ENCODE measurements at regions not wholly inside any gene's neighbourhood (a gene's known extent, or its start where the extent isn't known, plus 50 kb on each side); places are given as distances from the start of the nearest gene placed in this dataset.

DNA sequence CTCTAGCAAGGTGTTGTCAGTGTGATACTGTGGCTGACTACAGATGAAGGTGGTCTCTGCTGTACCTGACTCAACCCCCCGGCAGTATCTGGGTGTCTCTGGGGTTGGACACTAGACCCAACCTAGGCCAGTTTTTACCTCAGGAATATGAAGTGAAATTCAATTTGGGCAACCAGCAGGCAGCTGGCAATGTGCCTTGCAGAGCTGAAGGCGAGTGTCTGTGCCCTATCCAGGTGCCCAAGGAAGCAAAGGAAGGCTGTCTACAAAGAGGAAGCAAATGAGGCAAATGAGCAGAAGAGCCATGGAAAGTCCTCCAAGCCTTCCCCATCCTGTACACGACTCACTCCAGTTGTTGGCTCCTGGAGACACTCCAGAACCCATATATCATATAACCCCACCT is 264.6 kb upstream of the AGAP1 start:
- ATAC-seq (replicated peaks) = no peak
- Mint-ChIP-seq H3K36me3 (ENCODE audit: low read depth) (no peaks in the 10 kb centered on the region), H3K27me3 (peaks cover 27% of the 10 kb centered on the region), H3K4me3 (no peak overlapping the region), H3K27ac (no peak overlapping the region), H3K9me3 (no peaks in the 10 kb centered on the region), H3K4me1 (no peaks in the 10 kb centered on the region)

DNA sequence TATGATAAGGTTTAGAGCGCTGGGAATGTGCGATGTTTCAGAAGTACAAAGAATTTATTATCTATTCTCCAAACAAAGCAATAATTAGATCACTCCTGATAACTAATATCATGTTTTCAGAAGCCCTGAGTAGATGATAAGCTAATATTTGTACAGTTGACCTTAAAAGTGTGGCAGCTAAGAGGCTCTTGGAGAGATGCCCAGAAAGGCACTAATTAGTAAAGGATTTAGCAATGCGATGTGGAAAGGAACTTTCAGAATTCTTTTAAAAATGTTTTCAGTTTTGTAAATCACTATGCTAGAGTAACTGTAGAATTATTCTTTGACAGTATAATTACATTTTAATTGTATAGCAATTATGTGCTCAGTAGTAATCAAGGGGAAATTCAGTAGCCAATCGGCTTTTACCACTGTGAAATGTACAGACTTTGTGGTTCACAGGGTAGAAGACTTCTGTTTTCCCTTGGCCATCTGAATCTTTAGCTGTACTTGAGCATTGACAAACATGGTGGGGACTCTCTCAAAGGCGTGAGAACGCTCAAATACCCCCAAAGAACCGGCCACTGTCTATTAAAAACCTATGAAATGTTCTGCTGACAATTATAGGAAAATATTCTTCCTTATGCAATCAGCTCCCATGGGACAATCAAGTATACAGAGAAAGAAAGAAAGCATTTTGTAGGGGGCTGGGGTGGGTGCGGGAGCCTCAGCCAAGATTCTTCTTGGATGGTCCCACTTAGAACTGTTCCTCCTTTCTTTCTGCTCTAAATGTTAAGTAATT is 262.8 kb upstream of the AGAP1 start:
- no peak overlapping the region for H3K4me3 Mint-ChIP-seq
- ATAC-seq (replicated peaks) = no peak
- no peaks in the 10 kb centered on the region for H3K9me3 Mint-ChIP-seq
- no peaks in the 10 kb centered on the region for H3K4me1 Mint-ChIP-seq
- peaks cover 26% of the 10 kb centered on the region for H3K27me3 Mint-ChIP-seq
- H3K27ac Mint-ChIP-seq = no peak overlapping the region
- H3K36me3 Mint-ChIP-seq (ENCODE audit: low read depth) = no peaks in the 10 kb centered on the region

DNA sequence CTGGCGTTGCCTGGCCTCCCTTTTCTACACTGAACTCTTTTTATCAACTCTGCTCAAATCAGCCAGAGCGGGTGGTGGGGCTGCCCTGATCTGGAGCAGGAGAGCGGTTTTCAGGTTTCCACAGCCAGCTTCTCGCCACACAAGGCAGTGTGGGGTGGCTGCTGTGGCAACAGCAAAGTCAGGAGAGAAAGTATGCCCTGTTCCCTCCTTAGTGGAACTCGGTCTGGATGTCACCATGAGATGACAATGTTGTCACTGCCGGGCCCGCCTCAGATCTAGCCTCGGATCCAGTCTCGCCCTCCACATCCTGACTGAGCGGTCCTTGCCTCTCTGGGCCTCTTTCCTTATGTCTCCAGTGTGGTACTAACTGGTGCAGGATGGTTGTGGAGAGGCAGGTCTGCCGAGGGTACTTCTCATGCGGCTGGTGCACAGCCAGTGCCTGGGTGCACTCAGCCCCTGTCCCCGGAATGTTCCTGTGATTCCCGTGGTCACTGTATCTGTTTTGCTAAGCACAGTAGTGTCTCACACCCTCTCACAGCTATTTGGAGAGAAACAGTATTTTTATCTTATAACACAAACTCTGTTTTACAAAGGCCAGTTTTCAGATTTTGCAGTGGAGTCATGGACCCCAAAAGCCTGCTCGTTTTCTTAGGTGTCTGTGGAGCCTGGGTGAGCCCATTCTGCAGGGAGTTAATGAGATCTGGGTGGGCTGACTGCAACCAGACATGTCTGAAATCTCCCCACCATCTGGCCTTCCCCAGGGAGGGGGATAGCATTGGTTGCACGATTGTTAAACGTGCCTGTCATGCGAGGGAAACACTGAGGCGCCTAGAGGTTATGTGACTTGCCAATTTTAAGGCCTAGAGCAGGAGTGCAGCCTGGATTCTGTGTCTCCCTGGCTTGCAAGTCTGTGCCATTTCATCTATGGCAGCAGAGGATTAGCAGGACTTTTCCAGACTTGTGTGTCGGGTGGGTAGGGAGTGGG is 261.1 kb upstream of the AGAP1 start:
- Mint-ChIP-seq H3K9me3 (no peaks in the 10 kb centered on the region), H3K36me3 (ENCODE audit: low read depth) (no peaks in the 10 kb centered on the region), H3K27me3 (peaks cover 28% of the 10 kb centered on the region), H3K27ac (no peak overlapping the region), H3K4me1 (no peaks in the 10 kb centered on the region), H3K4me3 (no peak overlapping the region)
- no peak for ATAC-seq (replicated peaks)

DNA sequence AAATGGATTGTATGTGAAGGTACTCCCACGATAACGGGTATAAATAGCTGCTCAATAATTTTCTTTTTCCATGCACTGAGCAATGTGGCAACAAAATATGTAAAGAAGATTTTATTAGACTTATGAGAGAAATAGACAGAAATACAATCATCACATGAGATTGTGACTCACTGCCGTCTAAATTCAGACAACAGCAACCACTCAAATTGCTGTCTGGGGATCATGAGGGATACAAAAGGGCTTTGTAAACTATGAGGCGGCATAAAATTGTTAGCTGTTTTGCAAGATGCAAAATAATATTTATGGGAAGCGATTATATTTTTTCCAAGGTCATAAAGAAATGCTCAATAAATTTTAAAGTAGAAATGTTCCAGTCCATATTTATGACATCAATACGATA is 259.1 kb upstream of the AGAP1 start:
- Mint-ChIP-seq H3K27ac (no peak overlapping the region), H3K9me3 (no peaks in the 10 kb centered on the region), H3K4me1 (no peaks in the 10 kb centered on the region), H3K4me3 (no peak overlapping the region), H3K36me3 (ENCODE audit: low read depth) (no peaks in the 10 kb centered on the region), H3K27me3 (peaks cover 24% of the 10 kb centered on the region)
- no peak for ATAC-seq (replicated peaks)

DNA sequence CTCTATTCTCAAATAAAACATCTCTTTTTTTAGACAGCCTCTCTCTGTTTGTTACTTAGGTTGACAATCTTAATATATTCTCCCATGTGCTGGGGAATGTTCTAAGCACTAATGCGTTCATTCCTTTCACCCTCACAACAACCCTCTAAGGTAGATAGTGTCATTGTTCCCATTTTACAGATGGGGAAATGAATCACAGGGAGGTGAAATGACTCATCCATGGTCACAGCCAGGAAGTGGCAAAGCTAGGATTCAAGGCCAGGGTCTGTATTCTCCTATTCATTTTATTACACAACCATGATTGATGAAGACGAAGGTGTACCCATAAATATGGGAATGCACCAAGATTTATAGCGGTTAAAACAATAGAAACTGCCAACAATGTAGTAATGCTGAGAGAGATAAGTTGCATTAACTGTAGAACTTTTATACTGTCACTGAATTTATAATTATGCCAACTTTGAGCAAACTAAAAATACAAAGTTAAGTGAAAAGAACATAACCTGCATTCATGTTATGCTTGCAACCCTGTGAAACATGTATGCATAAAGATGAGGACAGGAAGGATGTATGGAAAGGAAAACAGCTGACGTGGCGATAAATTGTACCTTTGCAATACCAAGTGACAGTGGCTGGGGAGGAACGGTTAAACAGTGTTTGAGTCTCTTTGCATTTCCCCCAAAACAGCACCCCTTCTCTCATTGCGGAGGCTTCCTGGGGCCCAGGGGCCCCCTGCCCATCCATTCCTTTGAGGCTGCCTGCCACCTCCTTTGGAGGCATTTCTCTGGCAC is 257.7 kb upstream of the AGAP1 start:
- H3K4me3 Mint-ChIP-seq = no peak overlapping the region
- no peaks in the 10 kb centered on the region for H3K9me3 Mint-ChIP-seq
- H3K4me1 Mint-ChIP-seq = no peaks in the 10 kb centered on the region
- no peak overlapping the region for H3K27ac Mint-ChIP-seq
- peaks cover 27% of the 10 kb centered on the region for H3K27me3 Mint-ChIP-seq
- H3K36me3 Mint-ChIP-seq (ENCODE audit: low read depth) = no peaks in the 10 kb centered on the region
- peak; percentile 89 for ATAC-seq (replicated peaks)

DNA sequence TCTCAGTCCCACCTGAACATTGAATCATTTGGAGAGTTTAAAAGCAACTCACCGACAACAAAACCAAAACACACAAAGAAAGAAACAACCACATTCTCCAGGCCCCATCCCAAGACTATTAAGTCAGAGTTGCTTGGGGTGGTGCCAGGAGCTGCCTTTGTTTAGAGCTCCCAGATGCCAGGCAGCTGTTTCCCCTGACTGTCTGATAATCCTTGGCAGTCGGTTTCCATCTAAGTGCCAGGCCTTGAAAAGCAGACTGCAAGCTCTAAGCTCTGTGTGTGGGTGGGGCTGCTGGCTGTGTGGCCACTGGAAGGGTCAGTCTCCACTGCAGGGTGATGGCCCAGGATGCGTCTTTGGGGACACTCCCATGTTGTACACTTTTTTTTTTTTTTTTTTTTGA is 255.3 kb upstream of the AGAP1 start:
- no peaks in the 10 kb centered on the region for H3K4me1 Mint-ChIP-seq
- H3K4me3 Mint-ChIP-seq = no peak overlapping the region
- no peak overlapping the region for H3K27ac Mint-ChIP-seq
- peaks cover 33% of the 10 kb centered on the region for H3K27me3 Mint-ChIP-seq
- no peaks in the 10 kb centered on the region for H3K36me3 Mint-ChIP-seq (ENCODE audit: low read depth)
- H3K9me3 Mint-ChIP-seq = no peaks in the 10 kb centered on the region
- no peak for ATAC-seq (replicated peaks)

DNA sequence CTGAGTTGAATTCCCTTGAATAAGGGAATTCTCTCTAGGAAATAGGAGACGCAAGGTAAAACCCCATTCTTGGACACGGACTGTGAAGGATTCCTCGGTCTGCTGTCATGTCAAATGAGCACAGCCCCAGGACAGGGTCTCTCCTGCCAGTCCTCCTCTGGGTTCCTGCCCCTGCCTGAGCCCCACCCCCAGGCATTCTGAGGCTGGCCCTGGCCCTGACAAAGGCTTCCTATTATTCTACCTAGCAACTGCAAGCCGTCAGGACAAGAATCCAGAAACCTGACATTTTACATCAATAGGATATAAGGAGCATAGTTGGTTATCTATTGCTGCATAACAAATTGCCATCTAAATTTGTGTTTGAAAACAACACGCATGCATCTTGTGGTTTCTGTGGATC is 253.3 kb upstream of the AGAP1 start:
- no peaks in the 10 kb centered on the region for H3K9me3 Mint-ChIP-seq
- H3K4me1 Mint-ChIP-seq = no peaks in the 10 kb centered on the region

DNA sequence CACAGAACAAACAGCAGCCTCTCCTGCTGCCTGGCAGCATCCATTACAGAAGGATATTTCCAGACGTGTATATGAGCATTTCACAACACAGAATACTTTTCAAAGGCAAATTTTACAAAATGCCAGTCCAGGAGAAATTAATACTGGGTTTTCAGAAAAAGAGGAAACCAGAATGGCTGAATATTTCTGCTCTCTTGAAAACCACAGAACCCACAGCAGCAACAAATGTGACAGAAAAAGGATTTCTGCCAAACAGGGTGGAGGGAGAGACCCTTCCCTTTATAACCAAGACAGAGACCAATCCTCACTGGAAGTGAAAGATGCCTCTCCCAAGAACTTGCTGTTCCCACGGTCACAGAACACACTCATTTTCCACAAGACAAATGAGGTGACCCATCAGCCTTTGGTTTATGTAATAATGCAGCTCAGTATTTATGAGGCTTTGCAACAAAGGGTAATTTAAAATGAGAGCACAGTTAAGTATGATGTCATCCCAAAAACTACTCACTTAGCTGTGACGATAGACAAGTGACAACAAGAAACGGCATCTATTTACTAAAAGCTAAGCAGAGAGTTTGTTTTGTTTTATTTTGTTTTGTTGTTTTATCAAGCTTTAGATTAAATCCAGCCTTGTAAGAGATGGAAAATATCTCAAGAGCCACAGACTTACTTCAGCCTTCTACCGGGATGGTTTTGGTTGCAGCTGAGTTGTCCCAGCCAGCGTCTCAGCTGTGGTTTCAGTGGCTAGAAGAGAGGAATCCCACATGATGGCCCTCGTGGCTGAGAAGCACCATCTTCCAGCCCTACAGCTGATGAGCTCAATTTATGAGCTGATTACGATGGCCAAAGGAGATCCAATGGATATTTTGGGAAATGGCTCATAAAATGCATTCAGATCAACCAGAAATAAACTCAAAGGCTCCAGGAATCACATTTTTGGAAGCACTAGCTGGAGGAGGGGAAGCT is 249.3 kb upstream of the AGAP1 start:
- no peak overlapping the region for H3K27ac Mint-ChIP-seq
- H3K4me3 Mint-ChIP-seq = no peak overlapping the region
- H3K27me3 Mint-ChIP-seq = peaks cover 37% of the 10 kb centered on the region
- no peaks in the 10 kb centered on the region for H3K4me1 Mint-ChIP-seq
- ATAC-seq (replicated peaks) = no peak
- no peaks in the 10 kb centered on the region for H3K36me3 Mint-ChIP-seq (ENCODE audit: low read depth)
- H3K9me3 Mint-ChIP-seq = no peaks in the 10 kb centered on the region

More for the DNA sequence above, 253.3 kb upstream of the AGAP1 start:
- peaks cover 31% of the 10 kb centered on the region for H3K27me3 Mint-ChIP-seq
- no peaks in the 10 kb centered on the region for H3K36me3 Mint-ChIP-seq (ENCODE audit: low read depth)
- H3K4me3 Mint-ChIP-seq = no peak overlapping the region
- no peak overlapping the region for H3K27ac Mint-ChIP-seq
- no peak for ATAC-seq (replicated peaks)

DNA sequence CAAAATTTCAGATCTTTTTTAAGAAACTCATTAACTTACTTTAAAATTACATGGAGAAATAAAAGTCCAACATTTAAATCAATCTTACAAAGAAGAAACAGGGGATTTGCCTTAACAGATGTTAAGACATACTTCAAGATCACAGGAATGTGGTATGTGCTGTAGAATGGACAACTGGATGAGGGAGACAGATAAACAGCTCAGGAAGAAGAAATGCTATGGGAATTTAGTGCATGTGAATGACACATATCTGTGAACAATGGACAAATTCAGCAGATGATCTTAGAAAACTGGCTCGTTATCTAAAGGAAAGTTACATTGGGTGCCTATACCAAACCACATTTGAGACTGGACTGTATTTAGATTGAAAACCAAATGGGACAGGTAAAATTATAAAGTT is 246.8 kb upstream of the AGAP1 start:
- H3K9me3 Mint-ChIP-seq = no peaks in the 10 kb centered on the region
- H3K36me3 Mint-ChIP-seq (ENCODE audit: low read depth) = no peaks in the 10 kb centered on the region
- H3K27me3 Mint-ChIP-seq = peaks cover 24% of the 10 kb centered on the region
- H3K4me3 Mint-ChIP-seq = no peak overlapping the region
- no peaks in the 10 kb centered on the region for H3K4me1 Mint-ChIP-seq
- no peak for ATAC-seq (replicated peaks)
- no peak overlapping the region for H3K27ac Mint-ChIP-seq

DNA sequence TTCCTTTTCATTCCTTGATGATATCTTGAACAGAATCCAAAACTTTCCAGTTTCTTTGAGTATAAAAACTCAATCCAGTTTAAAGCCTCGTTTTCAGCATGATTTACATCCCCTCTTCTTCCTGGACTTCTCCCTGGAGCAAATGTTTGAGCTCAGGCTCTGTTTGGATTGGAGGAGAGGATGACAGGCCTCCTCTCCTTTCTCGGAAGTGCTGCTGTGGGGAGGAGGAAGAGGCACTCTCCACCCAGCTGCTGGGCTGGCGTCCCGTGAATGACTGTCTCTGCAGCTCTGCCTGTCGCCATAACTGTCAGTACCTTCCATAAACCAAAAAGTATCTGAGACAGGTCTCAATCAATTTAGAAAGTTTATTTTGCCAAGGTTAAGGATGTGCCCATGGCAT is 238.2 kb upstream of the AGAP1 start:
- no peaks in the 10 kb centered on the region for H3K36me3 Mint-ChIP-seq (ENCODE audit: low read depth)
- no peaks in the 10 kb centered on the region for H3K9me3 Mint-ChIP-seq
- H3K27ac Mint-ChIP-seq = no peak overlapping the region
- H3K4me3 Mint-ChIP-seq = no peak overlapping the region
- no peak for ATAC-seq (replicated peaks)
- H3K27me3 Mint-ChIP-seq = peaks cover 31% of the 10 kb centered on the region
- H3K4me1 Mint-ChIP-seq = no peaks in the 10 kb centered on the region

DNA sequence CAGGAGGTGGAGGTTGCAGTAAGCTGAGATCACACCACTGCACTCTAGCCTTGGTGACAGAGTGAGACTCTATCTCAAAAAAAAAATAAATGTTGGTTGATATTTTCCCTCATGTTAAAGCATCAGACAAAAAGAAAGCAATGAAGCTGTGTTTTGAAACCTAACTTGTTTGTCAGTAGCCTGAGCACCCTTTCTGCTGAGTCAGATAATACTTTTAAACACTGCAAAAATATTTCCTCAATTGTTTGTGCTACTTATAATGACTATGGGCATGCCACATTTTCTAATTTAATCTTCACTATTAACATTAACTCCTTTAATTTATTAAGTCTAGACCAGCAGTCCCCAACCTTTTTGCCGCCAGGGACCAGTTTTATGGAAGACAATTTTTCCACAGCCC is 236.3 kb upstream of the AGAP1 start:
- Mint-ChIP-seq H3K4me1 (no peaks in the 10 kb centered on the region), H3K27ac (no peak overlapping the region), H3K27me3 (peaks cover 32% of the 10 kb centered on the region), H3K9me3 (no peaks in the 10 kb centered on the region), H3K36me3 (ENCODE audit: low read depth) (no peaks in the 10 kb centered on the region), H3K4me3 (no peak overlapping the region)
- no peak for ATAC-seq (replicated peaks)

DNA sequence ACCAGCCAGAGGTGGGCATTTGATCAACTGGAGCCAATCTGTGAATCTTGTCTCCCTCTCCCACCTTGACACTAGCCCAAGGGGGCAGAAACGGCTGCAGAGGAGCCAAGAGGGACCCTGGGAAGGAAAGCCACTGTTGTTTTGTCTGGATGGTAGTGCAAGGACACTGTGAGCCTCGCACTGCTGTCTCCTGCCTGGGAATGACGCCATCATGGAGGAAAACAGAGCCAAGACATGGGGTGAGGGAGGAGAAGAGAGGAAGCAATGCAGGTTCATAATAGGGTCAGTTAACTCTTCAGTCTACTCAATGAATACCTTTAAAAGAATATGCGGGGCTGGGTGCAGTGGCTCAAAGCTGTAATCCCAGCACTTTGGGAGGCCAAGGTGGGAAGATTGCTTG is 231.1 kb upstream of the AGAP1 start:
- Mint-ChIP-seq H3K27me3 (peaks cover 36% of the 10 kb centered on the region), H3K4me1 (no peaks in the 10 kb centered on the region), H3K36me3 (ENCODE audit: low read depth) (no peaks in the 10 kb centered on the region), H3K4me3 (no peak overlapping the region), H3K27ac (no peak overlapping the region), H3K9me3 (no peaks in the 10 kb centered on the region)
- ATAC-seq (replicated peaks) = no peak

DNA sequence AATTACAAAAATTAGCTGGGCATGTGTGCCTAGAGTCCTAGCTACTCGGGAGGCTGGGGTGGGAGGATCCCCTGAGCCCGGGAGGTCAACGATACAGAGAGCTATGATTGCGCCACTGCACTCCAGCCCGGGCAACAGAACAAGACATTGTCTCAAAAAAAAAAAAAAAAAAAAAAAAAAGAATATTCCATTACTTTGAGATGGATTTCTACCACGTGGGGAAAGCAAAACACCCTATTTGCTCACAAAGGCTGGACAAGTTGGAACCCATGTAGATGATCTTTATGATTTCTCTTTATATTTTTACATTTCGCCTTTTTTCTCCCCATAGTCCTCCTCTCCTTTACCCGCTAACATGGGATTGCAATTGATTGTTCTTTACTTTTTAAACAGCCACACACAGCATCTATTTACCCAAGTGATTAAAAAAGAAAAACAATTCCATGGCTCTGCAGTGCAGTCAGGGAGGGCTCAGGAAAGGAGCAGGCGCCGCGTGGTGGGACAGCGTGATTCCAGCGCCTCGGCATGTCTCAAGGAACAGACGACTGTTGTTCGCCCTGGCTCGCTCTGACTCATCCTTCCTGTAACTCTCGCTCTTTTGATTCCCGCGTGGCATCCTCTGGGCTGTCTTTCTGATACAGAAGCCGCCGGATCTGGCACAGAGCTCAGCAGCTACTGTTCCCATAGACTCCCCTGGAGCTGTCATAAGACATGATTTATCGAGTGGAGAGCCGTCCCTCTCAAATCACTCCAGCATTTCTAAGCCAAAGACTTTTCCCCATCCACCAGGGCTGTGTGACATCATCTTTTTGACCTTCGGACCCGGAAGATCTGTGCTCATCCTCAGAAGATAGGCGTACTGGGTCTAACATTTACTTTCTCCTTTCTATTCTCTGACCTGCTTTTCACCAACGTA is 230.4 kb upstream of the AGAP1 start:
- Mint-ChIP-seq H3K27me3 (peaks cover 43% of the 10 kb centered on the region), H3K4me3 (no peak overlapping the region), H3K9me3 (no peaks in the 10 kb centered on the region), H3K36me3 (ENCODE audit: low read depth) (no peaks in the 10 kb centered on the region), H3K27ac (no peak overlapping the region), H3K4me1 (no peaks in the 10 kb centered on the region)
- ATAC-seq (replicated peaks) = no peak
